Gastrocnemius medialis (tissue), 4 donors: ENCODE measurements at regions not wholly inside any gene's neighbourhood (a gene's known extent, or its start where the extent isn't known, plus 50 kb on each side); places are given as distances from the start of the nearest gene placed in this dataset.

Experiments
- ATAC-seq, 2 donors: fragments of 150-250 bp; one replicate each; pipeline ENCODE4 v1.9.1; 2016
- DNase-seq, 2 donors: peaks; one replicate each; pipeline ENCODE4 v3.0.0-alpha.2; 2019
- H3K27ac ChIP-seq, 4 donors: fragments of 200-600 bp; sonication (generic); 1 replicate in 1 of 4; 2 replicates in 3 of 4; pipeline ENCODE4 v1.5.1; 2016 to 2018; ENCODE audit warnings: mild to moderate bottlenecking in 2 of 4, moderate library complexity in 1 of 4
- H3K27me3 ChIP-seq, 3 donors: fragments of 200-600 bp; sonication (generic) in 2 of 3; 1 replicate in 1 of 3; 2 replicates in 2 of 3; pipeline versions ENCODE4 v1.5.1 to v1.6.0; 2016 to 2019; ENCODE audit warnings: mild to moderate bottlenecking in 1 of 3, moderate library complexity in 1 of 3
- H3K36me3 ChIP-seq, 2 donors: fragments of 200-600 bp; sonication (generic) in 1 of 2; one replicate each; pipeline ENCODE4 v1.5.1; 2017 to 2018
- H3K4me1 ChIP-seq, 2 donors: fragments of 200-600 bp; sonication (generic) in 1 of 2; one replicate each; pipeline ENCODE4 v1.5.1; 2016 to 2017; ENCODE audit warnings: mild to moderate bottlenecking in 2 of 2
- H3K4me3 ChIP-seq, 4 donors: fragments of 200-600 bp; sonication (generic) in 3 of 4; 1 replicate in 1 of 4; 2 replicates in 3 of 4; pipeline ENCODE4 v1.5.1; 2016 to 2019; ENCODE audit warnings: mild to moderate bottlenecking in 2 of 4
- H3K9me3 ChIP-seq, 3 donors: fragments of 200-600 bp; sonication (generic) in 2 of 3; 1 replicate in 1 of 3; 2 replicates in 2 of 3; pipeline ENCODE4 v1.5.1; 2016 to 2019
- POLR2A ChIP-seq, 2 donors: fragments of 450-650 bp; IDR thresholded peaks; one replicate each; pipeline ENCODE4 v1.6.1; 2017; ENCODE audit warnings: antibody characterized with exemption in 2 of 2, mild to moderate bottlenecking in 2 of 2, moderate library complexity in 2 of 2
- in situ Hi-C, 4 donors: fragments of 200-750 bp; cut with MboI; loops; one replicate each; pipeline versions ENCODE4 v1.15.0 to v1.8.0; 2017; ENCODE audit warnings: low sequenced_read_pairs in 4 of 4
- intact Hi-C: fragments of 100-400 bp; cut with DNase I; formaldehyde crosslinking; loops from one replicate; pipeline ENCODE4 v1.15.1; 2023; ENCODE audit warnings: low total_unique reads
- TF ChIP-seq, protein P1 (sequence below), 5 experiments: fragments of 450-650 bp in 3 of 5; fragments of 200-600 bp in 2 of 5; sonication (generic) in 2 of 5; IDR thresholded peaks in 4 of 5; conservative IDR thresholded peaks in 1 of 5; 1 replicate in 4 of 5; 2 replicates in 1 of 5; pipeline ENCODE4 v1.5.1; 2016 to 2019; ENCODE audit warnings: antibody characterized with exemption in 5 of 5, mild to moderate bottlenecking in 3 of 5, moderate library complexity in 3 of 5

DNA sequence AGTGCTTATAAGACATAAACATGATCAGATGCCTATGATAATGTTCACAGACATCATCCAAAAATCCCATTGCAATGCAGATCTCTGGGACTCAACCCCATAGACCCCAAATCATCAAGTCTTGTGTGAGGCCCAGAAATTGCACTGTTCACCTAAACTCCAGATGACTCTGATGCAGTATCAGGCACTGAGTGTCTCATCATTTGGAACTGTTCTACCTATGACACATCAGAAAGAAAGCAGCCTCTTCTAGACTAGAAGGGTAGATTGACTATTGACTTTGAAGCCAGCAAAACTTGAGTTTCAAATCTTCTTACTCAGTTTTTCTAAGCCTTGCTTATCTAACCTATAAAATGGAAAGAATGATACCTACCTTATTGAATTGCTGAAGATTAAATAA is 58.7 kb upstream of the PAPPA start:
- in situ Hi-C loops = no loop called here
- Histone ChIP-seq H3K4me3 (no peak overlapping the region), H3K4me1 (peaks cover under 1 to 5% of the 10 kb centered on the region in 2 donors), H3K27ac (no peak overlapping the region), H3K36me3 (no peaks in the 10 kb centered on the region), H3K27me3 (no peaks in the 10 kb centered on the region), H3K9me3 (no peaks in the 10 kb centered on the region)
- TF ChIP-seq, protein P1, sequence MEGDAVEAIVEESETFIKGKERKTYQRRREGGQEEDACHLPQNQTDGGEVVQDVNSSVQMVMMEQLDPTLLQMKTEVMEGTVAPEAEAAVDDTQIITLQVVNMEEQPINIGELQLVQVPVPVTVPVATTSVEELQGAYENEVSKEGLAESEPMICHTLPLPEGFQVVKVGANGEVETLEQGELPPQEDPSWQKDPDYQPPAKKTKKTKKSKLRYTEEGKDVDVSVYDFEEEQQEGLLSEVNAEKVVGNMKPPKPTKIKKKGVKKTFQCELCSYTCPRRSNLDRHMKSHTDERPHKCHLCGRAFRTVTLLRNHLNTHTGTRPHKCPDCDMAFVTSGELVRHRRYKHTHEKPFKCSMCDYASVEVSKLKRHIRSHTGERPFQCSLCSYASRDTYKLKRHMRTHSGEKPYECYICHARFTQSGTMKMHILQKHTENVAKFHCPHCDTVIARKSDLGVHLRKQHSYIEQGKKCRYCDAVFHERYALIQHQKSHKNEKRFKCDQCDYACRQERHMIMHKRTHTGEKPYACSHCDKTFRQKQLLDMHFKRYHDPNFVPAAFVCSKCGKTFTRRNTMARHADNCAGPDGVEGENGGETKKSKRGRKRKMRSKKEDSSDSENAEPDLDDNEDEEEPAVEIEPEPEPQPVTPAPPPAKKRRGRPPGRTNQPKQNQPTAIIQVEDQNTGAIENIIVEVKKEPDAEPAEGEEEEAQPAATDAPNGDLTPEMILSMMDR (IDR thresholded peaks at IDR 0.05 in 4 of 5, conservative IDR thresholded peaks at IDR 0.05 in 1 of 5) = no peak
- no peak for TF ChIP-seq POLR2A (IDR thresholded peaks at IDR 0.05)
- intact Hi-C loops = no loop called here
- ATAC-seq (no peak), DNase-seq (no peak)

DNA sequence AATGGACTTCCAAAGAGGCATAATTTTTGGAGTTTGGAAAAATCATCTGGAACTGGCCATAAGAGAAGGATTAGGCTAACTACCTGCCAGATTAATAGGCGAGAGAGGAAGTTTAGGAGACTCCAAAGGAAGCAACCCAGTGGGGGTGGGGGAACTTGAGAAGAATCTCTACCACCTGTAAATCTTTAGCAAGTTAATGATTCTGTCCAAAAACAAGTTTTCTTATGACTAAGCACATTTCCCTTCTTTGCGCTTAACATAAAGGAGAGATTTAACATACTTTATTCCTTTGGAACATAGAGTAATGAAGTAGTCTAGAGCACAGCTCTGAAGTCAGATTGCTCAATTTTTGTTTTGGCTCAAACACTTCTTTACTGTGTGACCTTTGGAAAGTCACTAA is 58.2 kb upstream of the PAPPA start:
- Histone ChIP-seq H3K27ac (no peak overlapping the region), H3K36me3 (no peaks in the 10 kb centered on the region), H3K4me3 (no peak overlapping the region), H3K27me3 (no peaks in the 10 kb centered on the region), H3K9me3 (no peaks in the 10 kb centered on the region), H3K4me1 (no peaks in the 10 kb centered on the region)
- DNase-seq (no peak), ATAC-seq (no peak)
- TF ChIP-seq POLR2A (IDR thresholded peaks at IDR 0.05) = no peak
- TF ChIP-seq, protein P1 (IDR thresholded peaks at IDR 0.05 in 4 of 5, conservative IDR thresholded peaks at IDR 0.05 in 1 of 5) = no peak
- intact Hi-C loops (no loop called here), in situ Hi-C loops (no loop called here)

DNA sequence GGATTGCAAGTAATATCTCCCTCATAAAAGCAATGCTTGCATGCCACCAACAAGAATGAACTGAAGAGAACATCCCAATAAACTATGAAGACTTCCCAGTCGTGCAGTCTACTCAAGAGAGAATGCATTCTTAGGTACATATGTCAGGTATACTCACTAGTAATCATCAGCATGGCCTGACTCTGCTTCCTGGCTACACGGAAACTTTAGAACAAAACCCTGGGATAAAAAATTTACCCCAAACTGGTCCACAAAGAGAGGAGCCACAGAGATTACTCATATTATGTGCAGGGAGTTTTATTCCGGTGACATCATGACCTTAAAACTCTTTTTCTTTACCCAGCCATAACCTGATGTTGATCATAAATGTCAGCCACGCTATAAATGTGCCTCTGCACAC is 57.5 kb upstream of the PAPPA start:
- H3K9me3 ChIP-seq = no peaks in the 10 kb centered on the region
- TF ChIP-seq POLR2A (IDR thresholded peaks at IDR 0.05) = no peak
- TF ChIP-seq, protein P1 (IDR thresholded peaks at IDR 0.05 in 4 of 5, conservative IDR thresholded peaks at IDR 0.05 in 1 of 5) = no peak
- H3K27me3 ChIP-seq = no peaks in the 10 kb centered on the region
- H3K4me1 ChIP-seq = no peaks in the 10 kb centered on the region
- no peak overlapping the region for H3K27ac ChIP-seq
- ATAC-seq = no peak
- in situ Hi-C loops = no loop called here
- intact Hi-C loops = no loop called here
- no peaks in the 10 kb centered on the region for H3K36me3 ChIP-seq
- no peak for DNase-seq
- no peak overlapping the region for H3K4me3 ChIP-seq

DNA sequence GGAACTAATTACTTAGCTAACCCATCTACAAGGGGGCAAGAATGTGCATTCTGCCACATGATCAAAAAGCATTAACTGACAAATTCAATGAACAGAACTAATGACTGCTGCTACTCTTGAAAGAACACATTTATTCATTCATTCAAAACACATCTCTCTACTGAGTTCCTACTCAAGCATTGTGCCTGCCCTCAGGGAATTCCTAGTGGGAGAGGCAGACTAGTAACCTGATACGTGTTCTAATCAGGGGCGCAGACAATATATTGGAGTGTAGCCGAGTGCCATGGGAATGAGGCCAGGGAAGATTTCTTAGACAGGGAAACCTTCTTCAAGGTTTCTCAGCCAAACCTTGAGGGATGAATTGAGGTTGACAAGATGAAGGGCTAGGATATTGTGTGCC is 56.7 kb upstream of the PAPPA start:
- in situ Hi-C loops (no loop called here), intact Hi-C loops (no loop called here)
- TF ChIP-seq, protein P1 (IDR thresholded peaks at IDR 0.05 in 4 of 5, conservative IDR thresholded peaks at IDR 0.05 in 1 of 5) = no peak
- TF ChIP-seq POLR2A (IDR thresholded peaks at IDR 0.05) = no peak
- H3K27me3 ChIP-seq = no peaks in the 10 kb centered on the region
- no peaks in the 10 kb centered on the region for H3K4me1 ChIP-seq
- H3K9me3 ChIP-seq = no peaks in the 10 kb centered on the region
- no peak for ATAC-seq
- no peak overlapping the region for H3K4me3 ChIP-seq
- no peak for DNase-seq
- no peak overlapping the region for H3K27ac ChIP-seq
- no peaks in the 10 kb centered on the region for H3K36me3 ChIP-seq

DNA sequence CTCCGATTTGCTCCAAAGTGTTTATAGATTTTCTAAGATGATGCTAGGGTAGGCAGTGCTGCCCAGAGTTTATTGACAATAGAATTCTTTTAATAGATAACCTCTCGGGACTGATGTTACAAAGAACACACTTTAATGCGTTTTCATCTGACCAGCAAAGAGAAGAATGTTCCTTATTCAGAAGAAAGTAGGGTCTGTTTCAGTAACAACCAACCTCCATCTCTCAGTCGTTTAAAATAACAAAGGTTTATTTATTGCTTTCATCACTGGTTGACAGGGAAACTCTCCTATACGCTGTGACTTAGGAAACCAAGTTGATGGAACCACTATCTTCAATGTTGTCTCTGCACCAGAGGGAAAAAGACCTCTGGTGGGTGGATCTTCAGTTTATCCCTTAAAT is 55.1 kb upstream of the PAPPA start:
- in situ Hi-C loops = no loop called here
- no peak for ATAC-seq

More for the DNA sequence above, 55.1 kb upstream of the PAPPA start:
- Histone ChIP-seq H3K4me3 (no peak overlapping the region), H3K9me3 (no peaks in the 10 kb centered on the region), H3K4me1 (no peaks in the 10 kb centered on the region), H3K36me3 (no peaks in the 10 kb centered on the region), H3K27ac (no peak overlapping the region), H3K27me3 (no peaks in the 10 kb centered on the region)
- TF ChIP-seq, protein P1 (IDR thresholded peaks at IDR 0.05 in 4 of 5, conservative IDR thresholded peaks at IDR 0.05 in 1 of 5) = no peak
- no peak for TF ChIP-seq POLR2A (IDR thresholded peaks at IDR 0.05)
- no peak for DNase-seq
- intact Hi-C loops = no loop called here
